ENCODE measurements at regions not wholly inside any gene's neighbourhood (a gene's known extent, or its start where the extent isn't known, plus 50 kb on each side); places are given as distances from the start of the nearest gene placed in this dataset.

GRCh38 chr3:166177130-166177529 is 339.9 kb upstream of the BCHE start:
- Histone ChIP-seq H2AFZ (ENCODE audit: low read depth, low read length) (no peak overlapping the region), H3K4me1 (replicated peaks in 1 of 2; ENCODE audit: control insufficient read depth in 2 of 2, insufficient read depth in 2 of 2, low read length in 2 of 2) (no peaks in the 10 kb centered on the region; a peak in 1 of 5 replicates), H3K9ac (ENCODE audit: insufficient read depth in 1 of 2, low read depth in 2 of 2, low read length in 2 of 2) (no peak overlapping the region), H3K4me2 (ENCODE audit: insufficient read depth, low read length) (no peak overlapping the region), H3K27me3 (ENCODE audit: control insufficient read depth in 2 of 2, insufficient read depth in 2 of 2, low read length in 2 of 2) (no peaks in the 10 kb centered on the region), H3K4me3 (no peak overlapping the region), H4K20me1 (replicated peaks; ENCODE audit: control insufficient read depth, insufficient read depth, low read length) (no peaks in the 10 kb centered on the region), H3K27ac (ENCODE audit: extremely low read depth, low read depth, low read length) (no peak overlapping the region), H3K36me3 (ENCODE audit: control insufficient read depth, insufficient read depth, low read length) (no peaks in the 10 kb centered on the region), H3K79me2 (ENCODE audit: control insufficient read depth, insufficient read depth, low read length) (no peaks in the 10 kb centered on the region), H3K9me1 (ENCODE audit: control insufficient read depth, insufficient read depth, low read length) (no peaks in the 10 kb centered on the region), H3K9me3 (replicated peaks; ENCODE audit: control insufficient read depth, insufficient read depth, low read depth, low read length) (no peaks in the 10 kb centered on the region; the same call in 1 of the 2 replicates)
- DNase-seq (ENCODE audit: extremely low read depth in 1 of 4, low spot score in 3 of 4) (peak in 1 of 4 experiments; percentile 12), ATAC-seq (peak; percentile 58), FAIRE-seq (no peak)
- 20% methylated on average over 1 of the region's 1 CpG for WGBS (ENCODE audit: insufficient coverage, low coverage, missing lambda C conversion rate)
- TF ChIP-seq, protein P1, sequence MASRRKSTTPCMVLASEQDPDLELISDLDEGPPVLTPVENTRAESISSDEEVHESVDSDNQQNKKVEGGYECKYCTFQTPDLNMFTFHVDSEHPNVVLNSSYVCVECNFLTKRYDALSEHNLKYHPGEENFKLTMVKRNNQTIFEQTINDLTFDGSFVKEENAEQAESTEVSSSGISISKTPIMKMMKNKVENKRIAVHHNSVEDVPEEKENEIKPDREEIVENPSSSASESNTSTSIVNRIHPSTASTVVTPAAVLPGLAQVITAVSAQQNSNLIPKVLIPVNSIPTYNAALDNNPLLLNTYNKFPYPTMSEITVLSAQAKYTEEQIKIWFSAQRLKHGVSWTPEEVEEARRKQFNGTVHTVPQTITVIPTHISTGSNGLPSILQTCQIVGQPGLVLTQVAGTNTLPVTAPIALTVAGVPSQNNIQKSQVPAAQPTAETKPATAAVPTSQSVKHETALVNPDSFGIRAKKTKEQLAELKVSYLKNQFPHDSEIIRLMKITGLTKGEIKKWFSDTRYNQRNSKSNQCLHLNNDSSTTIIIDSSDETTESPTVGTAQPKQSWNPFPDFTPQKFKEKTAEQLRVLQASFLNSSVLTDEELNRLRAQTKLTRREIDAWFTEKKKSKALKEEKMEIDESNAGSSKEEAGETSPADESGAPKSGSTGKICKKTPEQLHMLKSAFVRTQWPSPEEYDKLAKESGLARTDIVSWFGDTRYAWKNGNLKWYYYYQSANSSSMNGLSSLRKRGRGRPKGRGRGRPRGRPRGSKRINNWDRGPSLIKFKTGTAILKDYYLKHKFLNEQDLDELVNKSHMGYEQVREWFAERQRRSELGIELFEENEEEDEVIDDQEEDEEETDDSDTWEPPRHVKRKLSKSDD (conservative IDR thresholded peaks at IDR 0.05; ENCODE audit: low read length): no peak
- peak; percentile 62 for TF ChIP-seq TCF3 (CRISPR knock-in tag; IDR thresholded peaks at IDR 0.05)
- in situ Hi-C loops (cut with MboI): no loop called here
- ChIA-PET CTCF (ENCODE audit: low intra/inter-chr PET ratio) (no interaction called here), POLR2A (no interaction called here)
- intact Hi-C loops (cut with micrococcal nuclease): no loop called here
- no TSS peak for BruUV-seq (replicated peaks)

GRCh38 chr3:166171695-166172094 is 334.5 kb upstream of the BCHE start:
- Histone ChIP-seq H2AFZ (ENCODE audit: low read depth, low read length) (no peak overlapping the region), H3K9me1 (ENCODE audit: control insufficient read depth, insufficient read depth, low read length) (no peaks in the 10 kb centered on the region), H3K4me1 (replicated peaks in 1 of 2; ENCODE audit: control insufficient read depth in 2 of 2, insufficient read depth in 2 of 2, low read length in 2 of 2) (no peaks in the 10 kb centered on the region), H4K20me1 (replicated peaks; ENCODE audit: control insufficient read depth, insufficient read depth, low read length) (no peaks in the 10 kb centered on the region), H3K9me3 (replicated peaks; ENCODE audit: control insufficient read depth, insufficient read depth, low read depth, low read length) (no peaks in the 10 kb centered on the region), H3K4me3 (no peak overlapping the region), H3K9ac (ENCODE audit: insufficient read depth in 1 of 2, low read depth in 2 of 2, low read length in 2 of 2) (no peak overlapping the region), H3K79me2 (ENCODE audit: control insufficient read depth, insufficient read depth, low read length) (no peaks in the 10 kb centered on the region), H3K4me2 (ENCODE audit: insufficient read depth, low read length) (no peak overlapping the region), H3K36me3 (ENCODE audit: control insufficient read depth, insufficient read depth, low read length) (no peaks in the 10 kb centered on the region), H3K27ac (ENCODE audit: extremely low read depth, low read depth, low read length) (no peak overlapping the region), H3K27me3 (ENCODE audit: control insufficient read depth in 2 of 2, insufficient read depth in 2 of 2, low read length in 2 of 2) (no peaks in the 10 kb centered on the region)
- intact Hi-C loops (cut with micrococcal nuclease): no loop called here
- POLR2A ChIA-PET: interaction anchor here (1.2 kb wide), 1 partner anchor 20 kb away, joined by 3 read pairs; no protein-coding TSS in a partner anchor
- whole genome bisulfite sequencing (ENCODE audit: insufficient coverage, low coverage, missing lambda C conversion rate): 30% methylated on average over 3 of the region's 3 CpGs
- no peak for TF ChIP-seq HDGF (IDR thresholded peaks at IDR 0.05)
- TF ChIP-seq KDM4B (IDR thresholded peaks at IDR 0.05; ENCODE audit: borderline replicate concordance in 2 of 2, low read depth in 1 of 2): no peak
- peak; percentile 52; the same call in 1 of the 2 replicates for TF ChIP-seq ZNF316 (IDR thresholded peaks at IDR 0.05)
- TF ChIP-seq HNRNPUL1 (IDR thresholded peaks at IDR 0.05; ENCODE audit: low read length): no peak
- in situ Hi-C loops (cut with MboI): no loop called here
- FAIRE-seq (no peak), DNase-seq (ENCODE audit: extremely low read depth in 1 of 4, low spot score in 3 of 4) (no peak), ATAC-seq (no peak)
- no TSS peak for BruUV-seq (replicated peaks)
- CTCF ChIA-PET (ENCODE audit: low intra/inter-chr PET ratio): no interaction called here

Data from K562 (cell line).